ENCODE measurements at regions not wholly inside any gene's neighbourhood (a gene's known extent, or its start where the extent isn't known, plus 50 kb on each side); places are given as distances from the start of the nearest gene placed in this dataset.
"Not testable (repeated sequence)": the region's sequence is repeated elsewhere in the genome, so short reads cannot be mapped to it uniquely, and the experiment has no call there.

- TF ChIP-seq EZH2 (IDR thresholded peaks at IDR 0.05); POLR2AphosphoS5 (IDR thresholded peaks at IDR 0.05; ENCODE audit: borderline replicate concordance, low read depth, low read length): not testable (repeated sequence)
Measured at GRCh38 chr1:31495351-31495750, 81.0 kb upstream of the TINAGL1 start.
